GM23248 (cell line): ENCODE measurements at regions not wholly inside any gene's neighbourhood (a gene's known extent, or its start where the extent isn't known, plus 50 kb on each side); places are given as distances from the start of the nearest gene placed in this dataset.

ENCODE experiments used
- EZH2 ChIP-seq: fragments of 200-600 bp; sonication (generic); IDR thresholded peaks from 2 replicates; pipeline ENCODE4 v1.6.1; 2018; ENCODE audit warnings: antibody characterized with exemption, mild to moderate bottlenecking; ENCODE audit not compliant: insufficient read depth, poor library complexity, severe bottlenecking
- EZH2phosphoT487 ChIP-seq: fragments of 200-600 bp; sonication (generic); IDR thresholded peaks from 2 replicates; pipeline ENCODE4 v1.6.1; 2018; ENCODE audit warnings: antibody characterized with exemption, moderate library complexity, mild to moderate bottlenecking, low read depth; ENCODE audit not compliant: insufficient read depth

- TF ChIP-seq EZH2 (no peak), EZH2phosphoT487 (no peak)
Observed at GRCh38 chr10:21199501-21199900, 302.4 kb upstream of the NEBL start.
